HEK293 (cell line): ENCODE measurements at regions not wholly inside any gene's neighbourhood (a gene's known extent, or its start where the extent isn't known, plus 50 kb on each side); places are given as distances from the start of the nearest gene placed in this dataset.

Experiments
- CTCF ChIP-seq: fragments of 450-650 bp; formaldehyde crosslinking; IDR thresholded peaks from 2 replicates; pipeline ENCODE4 v1.5.1; 2016; ENCODE audit warnings: missing biosample characterization, missing genetic modification characterization
- PATZ1 ChIP-seq: fragments of 450-650 bp; formaldehyde crosslinking; IDR thresholded peaks from 2 replicates; pipeline ENCODE4 v1.5.1; 2016; ENCODE audit warnings: missing biosample characterization, missing genetic modification characterization
- ZNF280D ChIP-seq: fragments of 450-650 bp; formaldehyde crosslinking; IDR thresholded peaks from 2 replicates; pipeline ENCODE4 v1.5.1; 2016; ENCODE audit warnings: missing biosample characterization, missing genetic modification characterization
- ZNF341 ChIP-seq: fragments of 450-650 bp; formaldehyde crosslinking; IDR thresholded peaks from 2 replicates; pipeline ENCODE4; 2016; ENCODE audit warnings: low read depth, missing biosample characterization, missing genetic modification characterization

GRCh38 chr5:124894541-124894940, 148.1 kb upstream of the ZNF608 start:
- TF ChIP-seq CTCF (tag by site-specific recombination) (no peak), ZNF280D (tag by site-specific recombination) (no peak), ZNF341 (tag by site-specific recombination) (no peak), PATZ1 (no peak)
